ENCODE measurements at regions not wholly inside any gene's neighbourhood (a gene's known extent, or its start where the extent isn't known, plus 50 kb on each side); places are given as distances from the start of the nearest gene placed in this dataset.
"Not testable (repeated sequence)": the region's sequence is repeated elsewhere in the genome, so short reads cannot be mapped to it uniquely, and the experiment has no call there.

DNA sequence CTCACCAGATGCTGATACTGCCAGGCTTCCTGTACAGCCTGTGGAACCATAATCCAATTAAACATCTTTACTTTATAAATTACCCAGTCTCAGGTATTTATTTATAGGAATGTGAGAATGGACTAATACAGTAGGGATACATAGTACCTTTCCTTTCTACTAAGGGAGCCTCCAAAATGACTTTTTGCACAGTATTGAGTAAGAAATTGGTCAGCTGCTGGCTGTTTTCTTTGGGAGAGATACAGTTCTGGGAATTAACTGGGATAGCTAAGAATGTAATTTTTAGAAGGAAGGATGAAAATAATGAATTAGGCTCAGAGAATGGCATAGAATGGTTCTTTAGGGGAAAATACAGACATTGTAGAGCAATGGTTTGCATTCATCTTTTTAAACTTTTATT lies 426.0 kb upstream of the DDI1 start:
- peaks cover 6% of the 10 kb centered on the region for H3K9me3 Mint-ChIP-seq (ENCODE audit: unreplicated experiment)
- no peak for DNase-seq (ENCODE audit: low read depth)
- Histone ChIP-seq H3K4me2 (ENCODE audit: low read length) (no peak overlapping the region), H3K9me3 (ENCODE audit: insufficient read depth, low read depth, low read length) (no peaks in the 10 kb centered on the region), H3K4me1 (ENCODE audit: insufficient read depth, low read length) (peaks cover 12% of the 10 kb centered on the region), H3K79me2 (ENCODE audit: insufficient read depth, low read length) (no peaks in the 10 kb centered on the region), H4K20me1 (ENCODE audit: insufficient read depth, low read length) (no peaks in the 10 kb centered on the region), H3K36me3 (ENCODE audit: insufficient read depth, low read length) (no peaks in the 10 kb centered on the region), H3K27me3 (ENCODE audit: insufficient read depth, low read length) (no peaks in the 10 kb centered on the region), H3K27ac (ENCODE audit: low read depth, low read length) (no peak overlapping the region), H3K4me3 (ENCODE audit: insufficient read depth, low read depth, low read length) (no peak overlapping the region), H3K9ac (ENCODE audit: low read length) (no peak overlapping the region), H2AFZ (ENCODE audit: low read depth, low read length) (no peak overlapping the region)
- TF ChIP-seq, protein P1, sequence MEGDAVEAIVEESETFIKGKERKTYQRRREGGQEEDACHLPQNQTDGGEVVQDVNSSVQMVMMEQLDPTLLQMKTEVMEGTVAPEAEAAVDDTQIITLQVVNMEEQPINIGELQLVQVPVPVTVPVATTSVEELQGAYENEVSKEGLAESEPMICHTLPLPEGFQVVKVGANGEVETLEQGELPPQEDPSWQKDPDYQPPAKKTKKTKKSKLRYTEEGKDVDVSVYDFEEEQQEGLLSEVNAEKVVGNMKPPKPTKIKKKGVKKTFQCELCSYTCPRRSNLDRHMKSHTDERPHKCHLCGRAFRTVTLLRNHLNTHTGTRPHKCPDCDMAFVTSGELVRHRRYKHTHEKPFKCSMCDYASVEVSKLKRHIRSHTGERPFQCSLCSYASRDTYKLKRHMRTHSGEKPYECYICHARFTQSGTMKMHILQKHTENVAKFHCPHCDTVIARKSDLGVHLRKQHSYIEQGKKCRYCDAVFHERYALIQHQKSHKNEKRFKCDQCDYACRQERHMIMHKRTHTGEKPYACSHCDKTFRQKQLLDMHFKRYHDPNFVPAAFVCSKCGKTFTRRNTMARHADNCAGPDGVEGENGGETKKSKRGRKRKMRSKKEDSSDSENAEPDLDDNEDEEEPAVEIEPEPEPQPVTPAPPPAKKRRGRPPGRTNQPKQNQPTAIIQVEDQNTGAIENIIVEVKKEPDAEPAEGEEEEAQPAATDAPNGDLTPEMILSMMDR (IDR thresholded peaks at IDR 0.05; ENCODE audit: insufficient read depth, low read depth, low read length) = no peak
- TF ChIP-seq EZH2 (IDR thresholded peaks at IDR 0.05; ENCODE audit: insufficient read depth, low read length) = no peak
- H3K27ac Mint-ChIP-seq (ENCODE audit: unreplicated experiment) = no peak overlapping the region
- no peaks in the 10 kb centered on the region for H3K27me3 Mint-ChIP-seq (ENCODE audit: low read depth, unreplicated experiment)
- FAIRE-seq = no peak
- H3K4me1 Mint-ChIP-seq (ENCODE audit: low read depth, unreplicated experiment) = peaks cover 13% of the 10 kb centered on the region
- no peaks in the 10 kb centered on the region for H3K36me3 Mint-ChIP-seq (ENCODE audit: low read depth, unreplicated experiment)
- H3K4me3 Mint-ChIP-seq (ENCODE audit: unreplicated experiment) = no peak overlapping the region

DNA sequence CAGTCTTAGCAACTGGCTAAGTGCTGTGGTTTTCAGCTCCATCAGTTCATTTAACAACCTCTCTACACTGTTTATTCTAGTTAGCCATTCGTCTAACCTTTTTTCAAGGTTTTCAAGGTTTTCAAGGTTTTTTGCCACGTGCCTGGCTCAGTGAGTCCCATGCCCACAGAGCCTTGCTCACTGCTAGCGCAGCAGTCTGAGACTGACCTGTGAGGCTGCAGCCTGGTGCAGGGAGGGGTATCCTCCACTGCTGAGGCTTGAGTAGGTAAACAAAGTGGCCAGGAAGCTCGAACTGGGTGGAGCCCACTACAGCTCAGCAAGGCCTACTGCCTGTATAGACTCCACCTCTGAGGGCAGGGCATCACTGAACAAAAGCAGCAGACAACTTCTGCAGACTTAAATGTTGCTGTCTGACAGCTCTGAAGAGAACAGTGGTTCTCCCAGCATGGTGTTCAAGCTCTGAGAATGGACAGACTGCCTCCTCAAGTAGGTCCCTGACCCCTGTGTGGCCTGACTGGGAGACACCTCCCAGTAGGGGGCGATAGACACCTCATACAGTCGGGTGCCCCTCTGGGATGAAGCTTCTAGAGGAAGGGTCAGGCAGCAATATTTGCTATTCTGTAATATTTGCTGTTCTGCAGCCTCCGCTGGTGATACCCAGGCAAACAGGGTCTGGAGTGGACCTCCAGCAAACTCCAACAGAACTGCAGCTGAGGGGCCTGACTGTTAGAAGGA lies 424.7 kb upstream of the DDI1 start:
- not testable (repeated sequence) for H3K36me3 Mint-ChIP-seq (ENCODE audit: low read depth, unreplicated experiment); H3K9ac ChIP-seq (ENCODE audit: low read length); DNase-seq (ENCODE audit: low read depth); H4K20me1 ChIP-seq (ENCODE audit: insufficient read depth, low read length); H3K27me3 ChIP-seq (ENCODE audit: insufficient read depth, low read length); H2AFZ ChIP-seq (ENCODE audit: low read depth, low read length); H3K9me3 ChIP-seq (ENCODE audit: insufficient read depth, low read depth, low read length); FAIRE-seq; H3K79me2 ChIP-seq (ENCODE audit: insufficient read depth, low read length); H3K27me3 Mint-ChIP-seq (ENCODE audit: low read depth, unreplicated experiment); H3K4me2 ChIP-seq (ENCODE audit: low read length); H3K36me3 ChIP-seq (ENCODE audit: insufficient read depth, low read length); H3K4me3 ChIP-seq (ENCODE audit: insufficient read depth, low read depth, low read length); H3K4me3 Mint-ChIP-seq (ENCODE audit: unreplicated experiment); H3K27ac ChIP-seq (ENCODE audit: low read depth, low read length); H3K27ac Mint-ChIP-seq (ENCODE audit: unreplicated experiment); H3K9me3 Mint-ChIP-seq (ENCODE audit: unreplicated experiment)
- H3K4me1 Mint-ChIP-seq (ENCODE audit: low read depth, unreplicated experiment) = peaks cover 13% of the 10 kb centered on the region
- H3K4me1 ChIP-seq (ENCODE audit: insufficient read depth, low read length) = peaks cover 12% of the 10 kb centered on the region

GRCh38 chr11:103612451-103612850 lies 424.0 kb upstream of the DDI1 start:
- H3K79me2 ChIP-seq (ENCODE audit: insufficient read depth, low read length); H3K27ac ChIP-seq (ENCODE audit: low read depth, low read length); H3K9ac ChIP-seq (ENCODE audit: low read length); H3K36me3 Mint-ChIP-seq (ENCODE audit: low read depth, unreplicated experiment); H3K9me3 Mint-ChIP-seq (ENCODE audit: unreplicated experiment); H3K4me3 Mint-ChIP-seq (ENCODE audit: unreplicated experiment); H3K27me3 ChIP-seq (ENCODE audit: insufficient read depth, low read length); H3K27ac Mint-ChIP-seq (ENCODE audit: unreplicated experiment); H3K9me3 ChIP-seq (ENCODE audit: insufficient read depth, low read depth, low read length); H3K4me2 ChIP-seq (ENCODE audit: low read length); H3K36me3 ChIP-seq (ENCODE audit: insufficient read depth, low read length); H3K27me3 Mint-ChIP-seq (ENCODE audit: low read depth, unreplicated experiment); H4K20me1 ChIP-seq (ENCODE audit: insufficient read depth, low read length); FAIRE-seq; H3K4me3 ChIP-seq (ENCODE audit: insufficient read depth, low read depth, low read length); H2AFZ ChIP-seq (ENCODE audit: low read depth, low read length); DNase-seq (ENCODE audit: low read depth): not testable (repeated sequence)
- H3K4me1 Mint-ChIP-seq (ENCODE audit: low read depth, unreplicated experiment) = peaks cover 13% of the 10 kb centered on the region
- H3K4me1 ChIP-seq (ENCODE audit: insufficient read depth, low read length) = peaks cover 12% of the 10 kb centered on the region

GRCh38 chr11:103616586-103616985 lies 419.9 kb upstream of the DDI1 start:
- not testable (repeated sequence) for FAIRE-seq; H3K36me3 Mint-ChIP-seq (ENCODE audit: low read depth, unreplicated experiment); H3K27ac Mint-ChIP-seq (ENCODE audit: unreplicated experiment); H4K20me1 ChIP-seq (ENCODE audit: insufficient read depth, low read length); DNase-seq (ENCODE audit: low read depth); H3K36me3 ChIP-seq (ENCODE audit: insufficient read depth, low read length); H3K4me3 Mint-ChIP-seq (ENCODE audit: unreplicated experiment); H3K9ac ChIP-seq (ENCODE audit: low read length); H3K79me2 ChIP-seq (ENCODE audit: insufficient read depth, low read length); H3K9me3 Mint-ChIP-seq (ENCODE audit: unreplicated experiment); H3K27ac ChIP-seq (ENCODE audit: low read depth, low read length); H3K4me3 ChIP-seq (ENCODE audit: insufficient read depth, low read depth, low read length); H3K27me3 ChIP-seq (ENCODE audit: insufficient read depth, low read length); H3K4me2 ChIP-seq (ENCODE audit: low read length); H3K27me3 Mint-ChIP-seq (ENCODE audit: low read depth, unreplicated experiment); H3K9me3 ChIP-seq (ENCODE audit: insufficient read depth, low read depth, low read length); H2AFZ ChIP-seq (ENCODE audit: low read depth, low read length); H3K4me1 ChIP-seq (ENCODE audit: insufficient read depth, low read length); H3K4me1 Mint-ChIP-seq (ENCODE audit: low read depth, unreplicated experiment)
